Glomerular visceral epithelial cell (primary cell): ENCODE measurements at regions not wholly inside any gene's neighbourhood (a gene's known extent, or its start where the extent isn't known, plus 50 kb on each side); places are given as distances from the start of the nearest gene placed in this dataset.

ENCODE experiments used
- DNase-seq: peaks from one replicate; pipeline ENCODE4 v3.0.0-alpha.2; 2016; ENCODE audit errors: extremely low spot score

DNA sequence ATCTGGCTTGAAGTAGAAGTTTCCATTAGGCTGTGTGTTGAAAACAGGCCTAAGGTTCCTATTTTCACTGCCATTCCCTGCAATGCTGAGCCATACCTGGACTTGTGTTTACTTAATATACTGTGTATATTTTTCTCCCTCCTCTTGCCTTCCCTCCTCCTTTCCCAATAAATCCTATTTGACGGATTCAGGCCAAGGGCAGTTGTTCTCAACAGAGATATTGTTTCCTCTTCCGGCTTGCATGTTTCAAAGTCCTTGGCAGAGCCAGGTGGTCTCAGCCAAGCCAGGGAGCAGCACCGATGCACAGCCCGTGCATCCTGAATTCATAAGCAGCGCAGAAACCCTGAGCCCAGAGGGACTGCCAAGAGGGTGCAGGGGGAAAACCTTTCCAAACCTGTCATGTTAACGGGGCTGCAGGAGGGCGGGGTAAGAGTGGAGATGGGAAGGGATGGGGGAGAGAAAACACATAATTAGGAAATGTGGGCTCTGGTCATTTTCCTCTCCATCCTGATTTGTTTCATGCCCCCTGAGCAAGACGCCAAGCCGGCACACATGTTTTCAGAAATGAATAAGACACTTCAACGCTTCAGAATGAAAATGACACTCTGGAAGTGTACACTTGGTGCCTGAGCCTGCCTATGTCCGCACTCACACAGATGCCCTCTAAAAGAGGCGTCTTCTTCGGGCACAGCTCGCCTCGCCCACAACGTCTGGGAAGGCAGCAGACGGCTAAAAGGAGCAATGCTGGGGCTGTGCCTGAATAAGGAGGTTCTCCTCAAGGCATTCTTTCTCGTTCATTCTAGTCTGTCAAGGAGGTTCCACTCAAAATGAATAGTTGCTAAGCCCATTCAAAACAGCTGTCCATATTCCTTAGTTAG, 149.3 kb upstream of the UBL3 start:
- no peak for DNase-seq

DNA sequence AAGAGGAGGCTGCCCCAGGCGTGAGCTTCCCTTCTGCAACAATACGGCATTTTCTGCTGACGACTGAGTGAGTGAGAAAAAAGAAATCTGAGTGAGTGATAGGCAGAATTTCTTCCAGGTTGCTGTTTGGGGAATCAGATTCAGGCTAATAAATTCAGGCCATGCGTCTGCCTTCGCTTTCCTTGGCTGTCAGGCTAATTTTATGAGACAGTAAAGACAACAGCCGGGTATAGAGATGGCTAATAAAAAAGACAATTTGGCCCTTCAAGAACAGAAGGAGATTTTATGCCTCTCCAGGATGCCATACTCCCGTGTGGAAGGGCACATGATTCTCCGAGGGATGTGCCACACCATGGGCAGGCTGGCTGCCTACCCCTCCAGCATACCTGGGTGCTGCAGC, 145.9 kb upstream of the UBL3 start:
- no peak for DNase-seq

DNA sequence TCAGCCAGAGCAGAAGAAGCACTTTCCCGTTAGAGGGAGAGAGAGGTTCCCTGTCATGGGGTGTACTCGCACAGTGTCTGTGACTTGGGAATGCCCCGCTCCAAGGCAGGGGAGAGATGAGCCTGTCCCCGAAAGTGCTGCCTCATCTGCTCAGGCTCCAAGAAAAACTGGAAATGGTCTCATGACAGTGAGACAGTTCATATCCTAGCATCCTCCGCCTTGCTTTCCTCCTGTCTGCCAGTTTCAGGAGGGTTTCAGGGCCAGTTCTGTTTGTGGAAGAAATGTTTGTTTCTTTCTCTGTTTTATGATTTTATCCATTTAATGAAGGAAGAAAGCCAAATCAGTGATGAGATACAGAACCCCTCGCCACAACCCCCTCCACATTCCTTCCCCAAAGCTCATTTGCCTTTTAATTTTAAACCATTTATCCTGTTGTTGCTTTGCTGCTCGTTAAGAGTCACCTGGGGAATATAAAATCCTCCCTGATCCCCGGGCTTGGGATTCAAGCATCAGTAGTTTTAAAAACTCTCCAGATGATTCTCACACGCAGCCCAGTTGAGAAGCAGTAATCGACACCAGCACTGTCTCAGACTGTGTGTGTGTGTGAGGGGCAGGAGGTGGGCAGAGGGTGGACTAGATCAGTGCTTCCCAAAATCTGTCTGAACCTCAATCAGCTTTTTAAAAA, 144.6 kb upstream of the UBL3 start:
- DNase-seq = no peak

DNA sequence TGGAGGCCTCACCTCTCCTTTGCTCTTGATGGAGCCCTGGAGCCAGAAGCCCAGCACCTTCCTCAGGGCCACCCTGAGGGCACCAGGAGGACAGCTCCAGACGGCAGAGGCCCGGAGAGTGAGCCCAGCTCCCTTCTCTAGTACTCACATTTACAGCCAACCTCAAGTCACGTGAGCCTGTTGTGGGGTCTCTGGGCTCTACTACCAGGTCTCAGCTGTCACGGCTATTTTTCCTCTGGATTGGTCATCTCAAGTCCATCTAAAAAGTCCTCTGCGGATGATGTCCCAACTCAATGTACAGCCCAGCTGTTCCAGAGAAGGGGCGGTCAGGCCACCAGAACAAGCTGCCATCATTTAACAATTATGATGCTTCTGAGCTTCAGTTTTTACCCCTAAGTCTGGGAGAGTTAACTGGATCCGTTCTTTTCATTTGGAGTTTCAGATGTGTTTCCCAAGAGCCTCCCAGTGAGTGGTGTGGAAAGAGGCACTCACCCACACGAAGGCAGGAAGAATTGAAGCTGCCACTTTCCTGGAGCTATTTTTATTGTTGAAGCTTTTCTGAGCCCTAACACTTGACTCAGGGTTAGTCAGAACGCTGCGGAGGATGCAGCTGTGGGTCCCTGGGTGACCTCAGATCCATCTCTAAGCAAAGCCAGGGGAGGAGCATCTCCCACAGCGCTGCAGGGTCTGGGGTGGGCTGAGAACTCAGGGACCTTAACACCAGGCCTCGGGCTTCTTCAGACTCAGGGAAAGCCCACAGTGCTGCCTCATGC, 143.5 kb upstream of the UBL3 start:
- peak; percentile 47 for DNase-seq

DNA sequence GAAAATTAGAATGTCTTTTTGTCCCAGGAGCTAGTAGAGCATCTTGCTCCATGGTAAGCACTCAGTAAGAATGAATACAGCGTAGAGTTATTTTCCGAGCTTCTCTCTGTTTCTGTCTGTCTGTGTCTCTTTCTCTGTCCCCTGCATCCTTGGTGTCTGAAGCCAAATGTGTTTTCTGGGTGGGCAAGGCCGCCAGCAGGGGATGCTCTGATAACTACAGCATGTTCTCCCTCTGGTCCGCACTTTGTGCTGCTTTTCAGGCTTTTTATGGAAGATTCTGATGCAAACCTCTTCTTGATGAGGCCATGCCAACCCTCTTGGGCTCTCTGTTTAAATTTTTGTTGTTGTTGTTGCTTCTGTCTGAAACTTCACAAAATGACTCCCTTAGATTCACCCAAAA, 142.8 kb upstream of the UBL3 start:
- DNase-seq = no peak

DNA sequence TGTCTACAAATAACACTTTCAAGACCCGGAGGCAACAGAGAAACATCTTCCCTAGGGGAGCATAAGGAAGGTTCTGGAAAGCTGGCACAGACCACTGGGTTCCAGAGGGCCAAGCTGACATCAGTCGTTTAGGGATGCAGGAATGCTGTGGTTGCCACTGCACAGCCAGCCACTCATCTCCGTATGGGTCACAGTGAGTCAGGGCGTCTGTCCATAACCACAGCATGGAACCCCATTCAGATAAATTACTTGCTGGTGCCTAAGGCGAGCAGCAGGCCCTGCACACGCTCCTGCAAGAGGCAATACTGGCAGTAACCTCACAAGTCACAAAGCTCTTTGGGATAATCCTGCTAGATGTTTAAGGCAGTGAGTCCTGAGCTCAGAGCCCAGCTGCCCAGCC, 140.9 kb upstream of the UBL3 start:
- DNase-seq = peak; percentile 94

DNA sequence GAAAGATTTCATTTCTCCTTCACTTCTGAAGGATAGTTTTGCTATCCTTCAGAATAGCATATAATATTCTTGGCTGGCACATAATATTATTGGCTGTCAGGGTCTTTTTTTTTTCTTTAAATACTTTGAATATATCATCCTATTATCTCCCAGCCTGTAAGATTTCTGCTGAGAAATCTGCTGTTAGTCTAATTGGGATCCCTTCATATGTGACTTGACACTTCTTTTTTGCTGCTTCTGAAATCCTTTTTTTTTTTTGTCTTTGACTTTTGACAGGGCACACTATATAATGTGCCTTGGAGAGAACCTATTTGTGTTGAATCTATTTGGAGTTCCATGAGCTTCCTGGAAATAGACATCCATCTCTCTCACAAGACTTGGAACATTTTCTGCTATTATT, 136.9 kb upstream of the UBL3 start:
- DNase-seq = no peak

DNA sequence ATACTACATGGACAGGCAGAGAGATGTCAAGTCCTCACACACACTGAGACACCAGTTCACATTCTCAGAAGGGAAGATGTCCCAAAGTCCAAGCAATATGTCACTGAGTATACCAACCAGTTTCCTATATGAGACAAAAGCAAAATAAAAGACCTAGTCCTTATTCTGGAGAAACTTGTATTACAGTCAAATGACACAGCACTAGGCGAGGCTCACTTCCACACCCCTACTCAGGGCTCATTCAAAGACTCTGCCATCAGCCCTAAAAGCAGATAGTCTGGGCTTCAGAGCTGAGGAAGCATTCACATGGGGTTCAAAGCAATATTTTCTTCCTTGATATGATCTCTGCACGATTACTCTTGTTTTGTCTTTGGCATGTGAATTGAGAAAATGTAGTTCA, 129.9 kb upstream of the UBL3 start:
- DNase-seq = no peak

DNA sequence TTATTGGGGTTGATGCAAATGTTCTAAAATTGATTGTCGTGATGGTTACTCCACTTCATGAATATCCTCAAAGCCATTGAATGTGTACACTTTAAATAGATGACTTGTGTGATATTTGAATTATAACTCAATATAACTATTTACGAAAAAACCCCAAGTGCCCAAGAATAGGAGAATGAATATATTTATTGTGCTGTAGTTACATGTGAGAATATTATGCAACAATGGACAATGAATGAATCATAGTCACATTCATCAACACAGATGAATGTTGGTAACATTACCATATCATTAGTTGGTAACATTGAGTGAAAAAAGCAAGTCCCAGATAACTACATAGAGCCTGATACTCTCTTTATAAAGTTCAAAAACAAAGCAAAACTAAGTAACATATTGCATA, 127.8 kb upstream of the UBL3 start:
- no peak for DNase-seq

DNA sequence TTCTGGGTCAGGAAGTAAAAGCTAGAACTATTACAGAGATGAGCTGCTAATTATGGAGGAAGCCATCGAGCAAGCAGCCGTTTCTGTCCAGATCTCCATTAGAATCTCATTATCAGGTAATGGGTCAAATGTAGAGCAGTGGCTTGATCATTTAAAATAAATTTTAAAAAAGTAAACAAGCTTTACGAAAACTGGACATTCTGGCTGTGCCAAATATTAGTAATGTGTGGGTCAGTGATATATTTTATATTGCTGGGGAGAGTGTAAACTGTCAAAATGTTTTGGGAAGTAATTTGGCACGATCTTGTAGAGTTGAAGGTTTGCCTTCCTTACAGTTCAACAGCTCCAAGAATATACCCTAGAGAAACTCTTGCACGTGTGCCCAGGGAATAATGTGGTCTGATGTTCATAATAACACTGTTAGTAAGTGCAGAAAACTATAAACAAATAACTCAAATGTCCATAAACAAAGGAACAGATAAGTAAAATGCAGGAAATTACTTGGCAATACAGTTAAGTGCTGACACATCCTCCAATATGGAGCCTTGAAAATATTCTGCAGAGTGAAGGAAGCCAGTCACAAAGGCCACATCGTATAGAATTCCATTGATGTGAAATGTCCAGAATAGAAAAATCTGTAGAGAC, 127.2 kb upstream of the UBL3 start:
- no peak for DNase-seq

DNA sequence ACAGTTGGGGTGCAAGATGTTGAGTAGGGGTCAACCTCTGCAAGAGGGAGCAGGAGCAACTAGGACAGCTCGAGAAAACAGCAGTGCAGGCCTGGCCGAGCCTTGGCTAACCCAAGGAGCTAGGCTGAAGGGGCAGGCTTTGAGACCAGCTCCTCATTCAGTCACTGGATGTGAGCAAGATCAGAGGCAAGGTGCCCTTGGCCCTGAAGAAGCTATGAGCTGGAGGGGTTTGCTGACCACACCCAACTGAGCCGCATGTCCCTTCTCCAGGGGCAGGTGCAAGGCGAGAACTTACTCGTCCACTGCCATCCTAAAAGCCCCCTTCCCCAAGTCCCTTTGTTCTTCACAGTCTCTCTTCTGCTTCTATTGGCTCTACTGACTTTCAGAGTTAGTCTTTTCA, 126.1 kb upstream of the UBL3 start:
- DNase-seq = no peak

DNA sequence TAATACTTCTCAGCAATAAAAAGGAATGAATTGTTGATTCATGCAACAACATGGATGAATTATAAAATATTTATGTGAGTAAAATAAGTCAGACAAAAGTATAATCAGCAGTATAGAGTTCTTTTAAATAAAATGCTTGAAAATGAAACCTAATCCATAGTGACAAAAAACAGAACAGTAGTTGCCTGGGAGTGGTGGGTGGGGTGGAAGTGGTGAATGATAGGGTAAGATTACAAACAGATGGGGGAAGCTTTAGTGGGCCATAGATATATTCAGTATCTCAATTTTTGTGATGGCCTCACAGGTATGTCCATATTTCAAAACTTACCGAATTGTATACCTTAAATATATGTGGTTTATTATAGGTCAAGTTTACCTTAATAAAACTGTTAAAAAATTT, 124.9 kb upstream of the UBL3 start:
- DNase-seq = no peak

DNA sequence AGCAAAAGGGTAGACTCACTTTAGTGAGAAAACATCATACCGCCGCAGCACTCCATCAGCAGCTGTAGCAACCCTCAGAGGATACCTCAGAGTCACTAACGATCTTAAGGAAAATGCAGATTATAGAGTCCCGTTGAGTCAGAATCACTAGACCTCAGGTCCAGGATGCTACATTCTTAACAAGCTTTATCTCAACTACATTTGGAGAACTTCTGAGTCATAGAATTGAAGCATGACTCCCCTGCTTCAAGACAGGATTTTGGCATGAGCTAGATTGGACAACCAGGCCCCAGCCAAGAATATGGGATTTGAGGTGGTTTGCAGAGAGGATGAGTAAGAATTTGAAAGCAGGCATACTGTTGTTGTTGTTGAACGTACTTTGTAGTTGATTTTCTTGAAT, 118.9 kb upstream of the UBL3 start:
- DNase-seq = no peak

DNA sequence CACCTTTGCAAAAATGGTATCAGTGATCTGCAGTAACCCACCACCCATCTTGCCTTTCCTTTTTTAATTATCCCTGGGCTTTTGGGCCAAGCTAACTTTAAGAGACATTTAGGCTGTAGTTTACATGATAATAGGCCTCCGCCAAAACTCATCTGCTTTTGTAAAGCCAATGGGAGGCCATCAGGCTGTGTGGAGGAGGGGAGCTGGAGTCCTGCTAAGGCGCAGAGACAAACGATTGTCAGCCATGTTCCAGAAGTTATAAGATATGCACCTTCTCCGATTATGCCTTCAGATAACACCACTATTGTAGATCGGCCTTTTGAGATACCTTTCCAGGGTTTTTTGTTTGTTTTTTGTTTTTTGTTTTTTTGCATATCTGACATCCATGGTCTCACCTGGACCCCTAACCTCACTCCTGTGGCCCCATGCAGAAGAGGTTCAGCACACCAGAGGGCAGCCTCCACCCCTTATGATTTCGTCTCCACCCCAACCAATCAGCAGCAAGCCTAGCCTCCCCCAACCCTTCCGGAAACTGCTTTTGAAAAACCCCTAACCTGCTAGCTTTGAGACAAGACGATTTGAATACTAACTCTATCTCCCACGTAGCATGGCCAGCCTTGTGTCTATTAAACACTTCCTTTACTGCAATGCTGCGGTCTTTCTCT, 113.9 kb upstream of the UBL3 start:
- no peak for DNase-seq

DNA sequence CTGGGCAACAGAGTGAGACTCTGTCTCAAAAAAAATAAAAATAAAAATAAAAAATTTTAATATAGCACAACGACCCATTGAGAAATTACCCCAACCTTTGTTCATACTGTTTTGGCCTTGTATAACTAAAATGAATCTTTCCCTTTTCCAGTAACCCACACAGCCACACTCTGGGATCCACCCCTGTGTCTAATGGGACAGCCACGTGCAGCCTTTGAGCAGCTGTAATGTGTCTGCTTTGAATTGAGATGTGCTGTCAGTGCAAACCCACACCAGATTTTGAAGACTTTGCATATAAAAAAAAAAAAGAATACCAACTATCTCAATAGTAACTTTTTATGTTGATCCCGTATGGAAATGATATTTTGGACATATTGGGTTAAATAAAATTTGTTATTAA, 112.7 kb upstream of the UBL3 start:
- no peak for DNase-seq

DNA sequence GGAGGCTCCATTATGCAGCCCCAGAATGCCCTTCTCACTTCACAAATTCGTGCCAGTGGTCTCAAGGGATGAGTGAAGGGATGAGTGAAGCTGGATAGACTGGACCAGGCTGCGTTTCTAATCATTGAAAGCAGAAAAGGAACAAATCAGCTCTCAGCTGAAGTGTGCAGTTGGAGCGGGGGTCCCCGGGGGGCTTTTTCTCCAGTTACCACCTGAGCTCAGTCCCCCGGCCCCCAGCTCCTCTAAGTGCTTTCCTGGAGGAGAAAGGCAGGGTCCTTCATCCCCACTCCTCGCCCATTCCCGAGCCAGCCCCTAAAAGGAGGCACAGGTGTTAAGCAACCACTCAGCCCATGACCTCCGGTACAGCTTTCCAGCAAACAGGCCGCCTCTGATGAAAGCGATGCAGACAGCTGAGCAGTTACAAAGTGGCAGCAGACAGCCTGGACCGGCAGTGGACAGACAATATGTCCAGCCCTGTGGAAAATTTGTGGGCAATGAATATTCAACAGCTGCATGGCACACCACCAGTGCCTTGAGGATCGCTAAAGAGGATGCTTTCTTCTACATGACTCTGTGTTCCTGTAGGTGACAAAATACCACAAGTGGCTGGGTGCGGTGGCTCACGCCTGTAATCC, 110.7 kb upstream of the UBL3 start:
- no peak for DNase-seq

DNA sequence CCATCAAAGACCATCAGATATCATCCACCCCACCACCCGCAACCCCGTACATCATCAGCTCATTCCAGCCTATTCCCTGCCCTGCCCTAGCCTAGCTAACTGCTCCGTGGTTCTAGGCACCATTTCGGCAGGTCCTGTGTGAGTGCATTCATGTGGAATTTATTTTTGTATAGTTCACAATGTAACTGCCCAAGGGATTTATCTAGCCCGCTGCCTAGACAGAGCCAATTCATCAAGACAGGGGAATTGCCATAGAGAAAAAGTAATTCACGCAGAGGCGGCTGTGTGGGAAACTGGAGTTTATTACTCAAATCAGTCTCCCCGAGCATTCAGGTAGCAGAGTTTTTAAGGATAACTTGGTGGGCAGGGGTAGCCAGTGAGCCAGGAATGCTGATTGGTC, 109.2 kb upstream of the UBL3 start:
- DNase-seq = no peak

DNA sequence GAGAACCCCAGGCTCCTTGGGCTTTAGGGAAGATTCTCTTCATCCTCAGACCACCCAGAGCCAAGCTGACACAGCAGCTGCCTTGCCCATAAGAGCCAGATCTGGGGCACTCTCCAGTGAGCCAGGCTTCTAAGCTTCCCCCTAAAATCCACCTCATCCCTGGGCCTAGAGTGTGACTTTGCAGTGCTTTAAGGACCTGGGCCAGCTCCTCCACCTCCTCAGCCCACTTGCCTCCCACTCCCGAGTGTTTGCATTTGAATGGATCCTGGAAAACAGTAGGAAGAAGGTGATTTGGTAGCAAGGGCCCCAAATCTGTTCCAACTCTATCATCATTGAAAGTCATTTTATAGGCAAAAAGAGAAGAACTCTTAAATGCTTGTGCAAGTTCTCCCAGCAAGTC, 108.7 kb upstream of the UBL3 start:
- DNase-seq = no peak

DNA sequence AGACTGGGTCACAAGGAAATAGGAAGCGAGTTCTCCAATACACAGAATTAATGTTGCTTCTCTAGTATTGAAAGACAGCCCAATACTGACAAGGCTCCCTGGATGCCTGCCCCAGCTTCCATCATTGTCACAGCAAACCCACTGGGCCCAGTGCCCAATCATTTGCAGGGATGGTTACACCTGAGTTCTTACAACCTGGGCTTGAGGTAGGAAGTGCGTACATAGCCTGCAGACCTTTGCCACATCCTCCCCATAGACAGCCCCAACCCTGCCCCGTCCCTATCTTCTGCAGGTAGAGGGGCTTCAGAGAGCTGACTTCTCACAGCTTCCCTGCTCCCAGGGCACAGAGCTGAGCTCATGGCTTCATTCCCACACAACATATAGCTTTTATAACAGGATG, 108.1 kb upstream of the UBL3 start:
- DNase-seq = no peak

DNA sequence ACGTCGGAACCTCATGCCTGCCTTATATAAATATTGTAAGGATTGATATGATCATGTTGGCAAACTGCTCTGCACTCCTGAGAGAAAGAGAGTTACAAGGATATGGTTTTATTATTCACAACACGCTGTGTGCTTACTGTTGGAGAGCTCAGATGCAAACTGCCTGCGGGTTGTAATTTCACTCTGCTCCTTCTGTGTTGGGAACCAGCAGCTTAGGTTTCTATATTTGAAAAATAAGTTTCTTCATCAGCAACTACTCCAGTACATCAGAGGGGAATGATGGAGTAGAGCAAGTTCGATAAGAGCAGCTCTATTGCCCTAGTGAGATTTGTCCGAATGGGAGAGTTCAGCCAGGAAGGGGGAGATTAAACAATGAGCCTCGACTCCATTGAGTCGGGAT, 106.9 kb upstream of the UBL3 start:
- no peak for DNase-seq

DNA sequence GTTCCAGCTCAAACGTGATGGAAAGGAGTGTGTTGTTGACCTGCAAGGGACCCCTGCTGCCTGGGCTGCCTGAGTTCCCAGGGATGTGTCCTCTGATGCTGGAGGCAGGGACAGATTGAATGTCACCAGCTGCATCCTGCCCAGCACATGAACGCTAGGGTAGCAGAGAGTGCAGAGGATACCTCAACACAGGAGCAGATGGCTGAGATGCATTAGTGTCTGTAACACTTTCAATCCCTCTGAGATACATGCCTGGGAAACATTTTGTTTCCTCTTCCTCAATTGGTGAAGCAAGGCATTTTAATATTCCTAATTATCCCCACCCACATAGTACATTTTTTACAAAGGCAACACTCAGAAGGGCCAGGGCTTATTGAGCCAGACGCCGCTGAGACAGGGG, 106.4 kb upstream of the UBL3 start:
- no peak for DNase-seq
